Endothelial cell (in vitro differentiated cells): ENCODE measurements at regions not wholly inside any gene's neighbourhood (a gene's known extent, or its start where the extent isn't known, plus 50 kb on each side); places are given as distances from the start of the nearest gene placed in this dataset.

Experiments
- DNase-seq: peaks from one replicate; pipeline ENCODE4 v3.0.0; 2021; ENCODE audit warnings: low spot score
- H3K27ac Mint-ChIP-seq: one replicate; pipeline ENCODE4 v1.8.0; 2021; ENCODE audit warnings: mixed read lengths, inconsistent platforms; ENCODE audit not compliant: unreplicated experiment
- H3K27me3 Mint-ChIP-seq: one replicate; pipeline ENCODE4 v1.8.0; 2021; ENCODE audit warnings: mild to moderate bottlenecking, moderate library complexity, mixed read lengths, inconsistent platforms; ENCODE audit not compliant: unreplicated experiment
- H3K36me3 Mint-ChIP-seq: one replicate; pipeline ENCODE4 v1.8.0; 2021; ENCODE audit warnings: mild to moderate bottlenecking, low read depth, mixed read lengths, inconsistent platforms; ENCODE audit not compliant: unreplicated experiment
- H3K4me1 Mint-ChIP-seq: one replicate; pipeline ENCODE4 v1.8.0; 2021; ENCODE audit warnings: mild to moderate bottlenecking, mixed read lengths, inconsistent platforms; ENCODE audit not compliant: unreplicated experiment
- H3K4me3 Mint-ChIP-seq: one replicate; pipeline ENCODE4 v1.8.0; 2021; ENCODE audit warnings: mild to moderate bottlenecking, mixed read lengths, inconsistent platforms; ENCODE audit not compliant: unreplicated experiment
- H3K9me3 Mint-ChIP-seq: one replicate; pipeline ENCODE4 v1.8.0; 2021; ENCODE audit warnings: mixed read lengths, inconsistent platforms; ENCODE audit not compliant: unreplicated experiment
- TF ChIP-seq, protein P1 (sequence below): fragments of 200-600 bp; sonication (generic); IDR thresholded peaks from one replicate; pipeline ENCODE4 v1.5.0; 2021; ENCODE audit warnings: antibody characterized with exemption; ENCODE audit not compliant: unreplicated experiment

GRCh38 chr9:79977074-79977435, 405.3 kb downstream of the TLE4 start:
- no peaks in the 10 kb centered on the region for H3K27me3 Mint-ChIP-seq
- TF ChIP-seq, protein P1, sequence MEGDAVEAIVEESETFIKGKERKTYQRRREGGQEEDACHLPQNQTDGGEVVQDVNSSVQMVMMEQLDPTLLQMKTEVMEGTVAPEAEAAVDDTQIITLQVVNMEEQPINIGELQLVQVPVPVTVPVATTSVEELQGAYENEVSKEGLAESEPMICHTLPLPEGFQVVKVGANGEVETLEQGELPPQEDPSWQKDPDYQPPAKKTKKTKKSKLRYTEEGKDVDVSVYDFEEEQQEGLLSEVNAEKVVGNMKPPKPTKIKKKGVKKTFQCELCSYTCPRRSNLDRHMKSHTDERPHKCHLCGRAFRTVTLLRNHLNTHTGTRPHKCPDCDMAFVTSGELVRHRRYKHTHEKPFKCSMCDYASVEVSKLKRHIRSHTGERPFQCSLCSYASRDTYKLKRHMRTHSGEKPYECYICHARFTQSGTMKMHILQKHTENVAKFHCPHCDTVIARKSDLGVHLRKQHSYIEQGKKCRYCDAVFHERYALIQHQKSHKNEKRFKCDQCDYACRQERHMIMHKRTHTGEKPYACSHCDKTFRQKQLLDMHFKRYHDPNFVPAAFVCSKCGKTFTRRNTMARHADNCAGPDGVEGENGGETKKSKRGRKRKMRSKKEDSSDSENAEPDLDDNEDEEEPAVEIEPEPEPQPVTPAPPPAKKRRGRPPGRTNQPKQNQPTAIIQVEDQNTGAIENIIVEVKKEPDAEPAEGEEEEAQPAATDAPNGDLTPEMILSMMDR, result no peak
- H3K4me1 Mint-ChIP-seq, result peaks cover 3% of the 10 kb centered on the region
- H3K36me3 Mint-ChIP-seq, result no peaks in the 10 kb centered on the region
- H3K9me3 Mint-ChIP-seq, result no peaks in the 10 kb centered on the region
- no peak overlapping the region for H3K4me3 Mint-ChIP-seq
- no peak for DNase-seq
- no peak overlapping the region for H3K27ac Mint-ChIP-seq

GRCh38 chr9:79976257-79977073, 404.7 kb downstream of the TLE4 start:
- no peak overlapping the region for H3K27ac Mint-ChIP-seq
- no peak for DNase-seq
- no peak overlapping the region for H3K4me3 Mint-ChIP-seq
- H3K9me3 Mint-ChIP-seq, result no peaks in the 10 kb centered on the region
- TF ChIP-seq, protein P1, result no peak
- peaks cover 3% of the 10 kb centered on the region for H3K4me1 Mint-ChIP-seq
- H3K27me3 Mint-ChIP-seq, result no peaks in the 10 kb centered on the region
- H3K36me3 Mint-ChIP-seq, result no peaks in the 10 kb centered on the region

- no peaks in the 10 kb centered on the region for H3K27me3 Mint-ChIP-seq
- H3K4me3 Mint-ChIP-seq, result no peak overlapping the region
These were observed 404.0 kb downstream of the TLE4 start for GRCh38 chr9:79975621-79976256.

DNA sequence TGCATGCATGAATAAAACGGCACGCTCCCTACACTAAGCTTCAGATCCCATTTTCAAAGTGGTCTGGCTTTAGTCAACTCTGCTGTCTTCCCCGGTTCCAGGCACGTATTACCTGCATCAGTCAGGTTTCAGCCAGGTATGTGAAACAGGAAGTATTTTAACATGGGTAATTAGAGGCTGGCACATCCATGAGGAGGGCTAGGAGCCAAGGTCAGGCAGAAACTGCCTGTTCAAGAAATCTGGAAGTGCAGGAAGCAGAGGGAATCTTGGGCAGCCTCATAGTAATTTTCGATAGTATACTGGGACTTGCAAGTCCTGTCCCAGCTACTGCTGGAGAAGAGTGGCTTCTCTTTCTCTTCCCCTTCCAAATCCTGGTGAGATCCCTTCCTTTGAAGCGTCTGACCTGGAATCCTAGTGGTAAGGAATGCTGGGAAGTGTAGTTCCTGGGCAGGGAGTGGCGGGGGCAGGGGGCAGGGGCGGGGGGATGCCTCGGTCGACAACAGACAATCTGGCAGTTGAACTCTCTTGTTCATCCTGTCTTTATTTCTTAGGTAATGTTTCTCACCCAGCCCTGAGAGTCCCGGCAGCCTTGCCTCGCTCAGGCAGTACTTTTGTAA, 403.1 kb downstream of the TLE4 start:
- Mint-ChIP-seq H3K4me3 (no peak overlapping the region), H3K9me3 (no peaks in the 10 kb centered on the region), H3K27ac (no peak overlapping the region), H3K27me3 (no peaks in the 10 kb centered on the region), H3K4me1 (peaks cover 2% of the 10 kb centered on the region), H3K36me3 (no peaks in the 10 kb centered on the region)
- no peak for DNase-seq
- TF ChIP-seq, protein P1, result no peak

More at GRCh38 chr9:79975621-79976256, 404.0 kb downstream of the TLE4 start:
- Mint-ChIP-seq H3K9me3 (no peaks in the 10 kb centered on the region), H3K27ac (no peak overlapping the region), H3K36me3 (no peaks in the 10 kb centered on the region), H3K4me1 (peaks cover 2% of the 10 kb centered on the region)
- TF ChIP-seq, protein P1, result no peak
- DNase-seq, result no peak

DNA sequence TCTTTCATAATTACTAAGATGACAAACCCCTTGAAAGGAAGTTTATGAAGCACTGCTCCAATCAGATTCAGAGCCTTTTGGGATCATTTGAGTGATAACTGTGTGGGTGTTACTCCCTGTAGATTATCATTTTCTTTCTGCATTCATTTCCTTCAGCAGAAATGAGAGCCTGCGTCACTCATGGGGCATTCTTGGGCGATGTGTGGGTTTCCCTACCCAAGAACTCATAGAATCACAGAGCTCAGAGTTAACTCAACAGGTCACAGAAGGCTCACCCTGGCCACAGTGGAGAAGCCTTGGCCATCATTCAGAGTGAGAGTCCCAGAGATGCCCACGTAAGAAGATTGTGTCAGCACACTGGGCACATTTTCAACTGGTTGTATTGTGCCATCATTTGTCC, 401.9 kb downstream of the TLE4 start:
- Mint-ChIP-seq H3K4me3 (no peak overlapping the region), H3K9me3 (no peaks in the 10 kb centered on the region)

More for the DNA sequence above, 401.9 kb downstream of the TLE4 start:
- TF ChIP-seq, protein P1, result no peak
- Mint-ChIP-seq H3K4me1 (peaks cover 2% of the 10 kb centered on the region), H3K36me3 (no peaks in the 10 kb centered on the region), H3K27me3 (no peaks in the 10 kb centered on the region), H3K27ac (no peak overlapping the region)
- DNase-seq, result no peak
